ENCODE measurements at regions not wholly inside any gene's neighbourhood (a gene's known extent, or its start where the extent isn't known, plus 50 kb on each side); places are given as distances from the start of the nearest gene placed in this dataset.

- TF ChIP-seq EZH2 (IDR thresholded peaks at IDR 0.05; ENCODE audit: insufficient read depth, low read length): no peak
- TF ChIP-seq, protein P1, sequence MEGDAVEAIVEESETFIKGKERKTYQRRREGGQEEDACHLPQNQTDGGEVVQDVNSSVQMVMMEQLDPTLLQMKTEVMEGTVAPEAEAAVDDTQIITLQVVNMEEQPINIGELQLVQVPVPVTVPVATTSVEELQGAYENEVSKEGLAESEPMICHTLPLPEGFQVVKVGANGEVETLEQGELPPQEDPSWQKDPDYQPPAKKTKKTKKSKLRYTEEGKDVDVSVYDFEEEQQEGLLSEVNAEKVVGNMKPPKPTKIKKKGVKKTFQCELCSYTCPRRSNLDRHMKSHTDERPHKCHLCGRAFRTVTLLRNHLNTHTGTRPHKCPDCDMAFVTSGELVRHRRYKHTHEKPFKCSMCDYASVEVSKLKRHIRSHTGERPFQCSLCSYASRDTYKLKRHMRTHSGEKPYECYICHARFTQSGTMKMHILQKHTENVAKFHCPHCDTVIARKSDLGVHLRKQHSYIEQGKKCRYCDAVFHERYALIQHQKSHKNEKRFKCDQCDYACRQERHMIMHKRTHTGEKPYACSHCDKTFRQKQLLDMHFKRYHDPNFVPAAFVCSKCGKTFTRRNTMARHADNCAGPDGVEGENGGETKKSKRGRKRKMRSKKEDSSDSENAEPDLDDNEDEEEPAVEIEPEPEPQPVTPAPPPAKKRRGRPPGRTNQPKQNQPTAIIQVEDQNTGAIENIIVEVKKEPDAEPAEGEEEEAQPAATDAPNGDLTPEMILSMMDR (IDR thresholded peaks at IDR 0.05; ENCODE audit: insufficient read depth, low read depth, low read length): no peak
Observed at GRCh38 chr4:125944966-125945365, 630.2 kb downstream of the FAT4 start.
